ENCODE measurements at regions not wholly inside any gene's neighbourhood (a gene's known extent, or its start where the extent isn't known, plus 50 kb on each side); places are given as distances from the start of the nearest gene placed in this dataset.

GRCh38 chr10:55374060-55374459 is 573.0 kb upstream of the PCDH15 start:
- DNase-seq (ENCODE audit: low spot score), result no peak

GRCh38 chr10:55369670-55370420 is 568.8 kb upstream of the PCDH15 start:
- DNase-seq (ENCODE audit: low spot score), result peak; percentile 23

GRCh38 chr10:55368467-55368866 is 567.4 kb upstream of the PCDH15 start:
- no peak for DNase-seq (ENCODE audit: low spot score)

DNA sequence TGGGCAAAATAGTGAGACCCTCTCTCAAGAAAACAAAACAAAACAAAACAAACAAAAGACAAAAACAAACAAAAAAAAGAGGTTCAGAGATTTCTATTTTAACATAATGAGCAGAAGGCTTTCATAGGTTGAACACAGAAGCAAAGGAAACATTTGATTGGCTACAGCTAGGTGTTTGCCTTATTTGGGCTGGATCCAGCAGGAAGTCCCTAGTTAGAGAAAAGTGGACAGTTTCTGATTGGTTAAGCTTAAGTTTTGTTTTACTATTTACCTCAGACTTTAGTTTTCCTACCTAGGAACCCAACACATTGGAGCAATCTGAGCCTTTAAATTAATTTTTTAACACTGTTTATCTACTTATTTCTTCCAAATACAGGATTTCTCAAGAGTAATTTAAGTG is 566.5 kb upstream of the PCDH15 start:
- no peak for DNase-seq (ENCODE audit: low spot score)

DNA sequence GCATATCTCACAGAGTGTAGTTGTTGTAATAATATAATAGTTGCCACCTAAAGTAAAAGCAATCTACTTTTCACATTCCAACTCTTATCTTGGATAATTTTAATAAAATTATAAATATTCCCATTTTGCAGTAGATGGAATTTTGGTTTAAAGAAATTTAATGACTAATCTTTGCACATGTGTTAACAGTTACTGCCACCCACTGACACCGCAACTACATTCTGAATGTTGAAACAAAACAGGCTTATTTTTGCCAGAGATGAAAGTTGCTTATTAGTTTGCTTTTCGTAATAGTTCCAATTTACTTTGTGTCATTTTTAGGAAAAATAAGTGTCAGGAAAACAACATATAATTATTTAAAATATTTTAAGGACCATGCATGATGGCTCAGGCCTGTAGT is 557.5 kb upstream of the PCDH15 start:
- peak; percentile 24 for DNase-seq (ENCODE audit: low spot score)

DNA sequence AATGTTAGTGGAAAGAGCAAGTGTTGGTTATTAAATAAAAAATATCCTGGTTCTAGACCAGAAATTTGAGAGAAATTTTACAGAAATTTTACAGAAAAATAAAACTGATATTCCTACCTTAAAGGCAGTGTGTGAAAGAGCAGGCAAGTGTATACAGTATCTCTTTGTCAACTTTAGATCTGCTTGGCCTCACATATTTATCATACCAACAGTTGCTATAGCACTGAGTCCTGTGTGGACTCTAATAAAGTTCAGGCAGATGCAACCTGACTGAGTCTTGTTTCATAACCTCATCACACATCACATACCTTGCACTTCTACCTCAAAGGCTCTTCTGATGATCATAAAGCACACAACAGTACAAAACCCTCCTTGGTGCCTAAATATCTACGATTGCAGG is 552.4 kb upstream of the PCDH15 start:
- no peak for DNase-seq (ENCODE audit: low spot score)

GRCh38 chr10:55351431-55351830 is 550.4 kb upstream of the PCDH15 start:
- no peak for DNase-seq (ENCODE audit: low spot score)

GRCh38 chr10:55348534-55348933 is 547.5 kb upstream of the PCDH15 start:
- no peak for DNase-seq (ENCODE audit: low spot score)

- no peak for DNase-seq (ENCODE audit: low spot score)
Measured at GRCh38 chr10:55330486-55330885, 529.5 kb upstream of the PCDH15 start.

- DNase-seq (ENCODE audit: low spot score), result no peak
Measured at GRCh38 chr10:55329796-55330195, 528.8 kb upstream of the PCDH15 start.

- DNase-seq (ENCODE audit: low spot score), result no peak
Measured at GRCh38 chr10:55320187-55320700, 519.2 kb upstream of the PCDH15 start.

DNA sequence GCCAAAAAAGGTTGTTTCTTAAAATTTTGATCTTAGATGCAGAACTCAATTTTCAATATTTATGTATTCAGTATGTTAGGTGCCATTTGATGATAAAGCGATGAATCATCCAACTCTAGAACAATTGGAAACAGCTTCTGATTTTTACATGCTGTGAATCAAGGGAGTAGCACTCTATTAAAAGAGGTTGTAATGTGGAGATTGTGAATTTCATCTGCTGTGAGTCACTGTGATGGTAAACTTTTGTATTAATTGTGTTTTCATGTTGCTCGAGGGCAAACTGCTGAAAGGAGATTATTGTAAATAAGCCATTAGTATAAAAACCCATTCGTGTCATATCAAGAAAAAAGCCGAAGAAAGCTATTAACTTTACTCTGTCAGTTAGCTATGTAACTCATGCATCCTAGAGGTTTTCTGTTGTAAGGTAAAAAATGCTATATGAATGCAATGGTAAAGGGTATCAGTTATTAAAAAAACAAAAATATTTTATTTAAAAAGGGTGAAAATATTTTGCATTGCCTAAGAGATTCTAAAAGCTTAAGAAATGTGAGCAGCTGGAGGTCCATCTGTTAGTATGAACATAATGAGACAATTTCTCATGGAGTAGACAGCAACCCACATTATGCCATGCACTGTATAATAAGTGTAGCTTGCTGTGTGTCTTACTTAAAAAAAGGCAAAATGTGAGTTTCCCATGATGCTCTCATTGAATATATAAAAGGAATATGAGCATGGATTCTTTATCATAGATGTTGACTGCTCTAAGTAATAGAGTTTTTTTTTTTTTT is 511.0 kb upstream of the PCDH15 start:
- peak; percentile 48 for DNase-seq (ENCODE audit: low spot score)

- DNase-seq (ENCODE audit: low spot score), result no peak
Measured at GRCh38 chr10:55310143-55310542, 509.1 kb upstream of the PCDH15 start.

DNA sequence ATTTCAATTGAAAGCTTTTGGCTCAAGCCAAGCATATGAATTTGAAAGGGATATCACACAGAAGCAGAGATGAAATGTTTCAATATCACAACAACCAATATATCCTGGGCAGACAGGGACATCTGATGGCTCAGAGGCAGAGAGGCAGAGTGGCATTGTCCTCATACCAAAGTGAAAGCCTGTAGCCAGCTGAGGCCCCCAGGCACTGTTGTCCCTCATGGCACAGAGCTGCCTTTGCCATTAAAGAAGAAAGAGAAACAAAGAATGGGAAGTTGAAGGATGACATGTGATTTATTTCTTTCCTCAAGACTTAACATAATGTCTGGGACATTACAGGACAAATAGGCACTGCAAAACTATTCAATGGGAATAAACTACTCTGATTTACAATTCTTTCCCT is 504.3 kb upstream of the PCDH15 start:
- DNase-seq (ENCODE audit: low spot score), result no peak

GRCh38 chr10:55287346-55287745 is 486.3 kb upstream of the PCDH15 start:
- DNase-seq (ENCODE audit: low spot score), result no peak

DNA sequence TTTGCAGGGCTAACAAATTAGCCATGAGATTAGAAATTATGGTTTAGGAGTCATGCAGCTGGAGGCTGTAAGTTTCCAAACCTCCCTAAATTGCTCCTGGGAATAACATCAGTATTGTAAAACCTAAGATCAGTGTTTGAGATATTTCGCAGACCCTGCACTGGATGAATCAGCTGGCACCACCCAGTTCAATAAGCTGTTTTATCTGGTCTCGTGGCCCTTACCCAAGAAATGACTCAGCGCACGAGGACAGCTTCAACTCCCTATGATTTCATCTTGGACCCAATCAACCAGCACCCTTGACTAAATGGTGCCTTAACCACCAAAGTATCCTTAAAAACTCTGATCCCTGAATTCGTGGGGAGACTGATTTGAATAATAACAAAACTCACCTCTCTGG is 482.0 kb upstream of the PCDH15 start:
- DNase-seq (ENCODE audit: low spot score), result no peak

GRCh38 chr10:55280696-55281095 is 479.7 kb upstream of the PCDH15 start:
- DNase-seq (ENCODE audit: low spot score), result no peak

DNA sequence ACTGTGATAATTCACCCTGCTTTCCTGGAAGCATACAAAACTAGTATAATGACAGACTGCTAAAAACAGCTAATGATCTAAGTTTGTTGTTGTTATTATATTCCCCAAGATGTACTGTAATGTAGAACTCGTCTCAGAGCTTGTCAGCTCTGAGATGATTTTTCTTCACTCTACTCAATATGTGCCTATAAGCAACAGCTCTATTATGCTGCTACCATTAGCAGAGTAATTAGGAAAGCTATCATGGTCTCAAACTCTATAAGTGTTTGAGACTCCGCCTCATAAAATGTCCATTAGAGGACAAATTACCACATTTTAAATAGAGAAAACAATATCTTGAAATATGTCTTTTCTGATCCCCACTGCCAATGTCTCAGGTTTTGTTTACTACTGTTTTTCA is 476.5 kb upstream of the PCDH15 start:
- no peak for DNase-seq (ENCODE audit: low spot score)

- no peak for DNase-seq (ENCODE audit: low spot score)
Measured at GRCh38 chr10:55274367-55274766, 473.3 kb upstream of the PCDH15 start.

GRCh38 chr10:55273946-55274345 is 472.9 kb upstream of the PCDH15 start:
- DNase-seq (ENCODE audit: low spot score), result peak; percentile 25

DNA sequence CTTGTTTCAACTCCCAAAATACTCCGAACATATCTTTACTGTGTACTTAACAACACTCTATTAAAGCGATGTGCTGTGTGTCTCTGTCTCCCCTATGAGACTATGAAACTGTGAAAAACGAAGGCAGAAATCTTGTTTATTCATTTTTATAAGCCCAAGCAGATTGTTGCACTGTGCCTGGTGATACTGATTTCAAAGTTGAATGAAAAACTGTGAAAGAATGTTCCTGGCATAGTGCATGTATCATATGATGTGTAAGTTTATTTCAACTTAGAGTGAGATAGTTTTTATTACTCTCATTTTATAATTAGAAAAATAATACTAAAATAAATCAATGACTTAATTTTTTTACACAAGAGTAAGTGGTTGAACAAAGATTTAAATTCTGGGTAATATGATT is 471.9 kb upstream of the PCDH15 start:
- peak; percentile 17 for DNase-seq (ENCODE audit: low spot score)

DNA sequence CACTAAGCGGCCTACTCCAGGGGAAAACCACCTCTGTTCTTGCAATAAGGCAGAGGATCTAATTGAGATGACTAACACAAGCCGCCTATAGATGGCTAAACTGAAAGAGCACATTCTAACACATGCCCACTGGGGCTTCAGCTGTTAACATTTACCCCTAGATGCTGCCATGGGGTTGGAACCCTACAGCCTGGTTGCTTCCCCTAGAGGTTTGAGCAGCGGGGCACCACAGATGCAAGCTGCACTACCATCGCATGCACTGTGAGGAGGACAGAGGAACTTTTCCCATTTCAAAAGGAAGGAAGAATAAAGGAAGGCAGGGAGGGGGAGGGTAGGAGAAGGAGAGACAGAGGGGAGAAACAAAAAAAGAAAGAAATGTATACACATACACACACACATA is 465.8 kb upstream of the PCDH15 start:
- DNase-seq (ENCODE audit: low spot score), result no peak

DNA sequence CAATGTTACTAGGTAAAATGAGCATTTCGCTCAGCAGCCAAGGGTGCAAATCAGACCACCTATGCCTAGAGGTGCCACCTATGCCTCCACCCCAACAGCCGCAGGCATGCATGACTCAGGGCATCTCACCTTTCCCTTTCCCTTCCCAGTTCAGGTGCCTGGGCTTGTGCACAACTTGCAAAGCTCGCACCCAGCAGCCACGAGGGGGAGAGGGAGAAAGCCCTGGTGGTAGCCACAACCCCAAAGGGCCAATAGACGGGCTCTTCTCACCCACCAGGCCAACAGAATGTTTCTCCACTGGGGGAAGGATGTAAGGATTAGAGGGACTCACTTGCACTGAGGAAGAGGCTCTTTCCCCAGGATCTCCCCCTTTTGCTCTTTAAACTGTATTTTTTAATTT is 462.3 kb upstream of the PCDH15 start:
- DNase-seq (ENCODE audit: low spot score), result no peak
